Tibial nerve (tissue), 3 donors: ENCODE measurements at regions not wholly inside any gene's neighbourhood (a gene's known extent, or its start where the extent isn't known, plus 50 kb on each side); places are given as distances from the start of the nearest gene placed in this dataset.

Source experiments
- CTCF ChIP-seq, 5 experiments: fragments of 200-600 bp in 3 of 5; fragments of 450-650 bp in 2 of 5; sonication (generic) in 3 of 5; IDR thresholded peaks; one replicate each; pipeline ENCODE4 v1.5.1; 2016 to 2019; ENCODE audit warnings: antibody characterized with exemption in 5 of 5, mild to moderate bottlenecking in 3 of 5, moderate library complexity in 2 of 5
- POLR2A ChIP-seq, 2 donors: fragments of 450-650 bp; IDR thresholded peaks; one replicate each; pipeline ENCODE4 v1.6.1; 2017; ENCODE audit warnings: antibody characterized with exemption in 2 of 2, mild to moderate bottlenecking in 2 of 2, moderate library complexity in 2 of 2

GRCh38 chr5:163260961-163261360 is 176.4 kb upstream of the CCNG1 start:
- TF ChIP-seq CTCF (IDR thresholded peaks at IDR 0.05) (no peak), POLR2A (IDR thresholded peaks at IDR 0.05) (no peak)
